H1 (cell line): ENCODE measurements at regions not wholly inside any gene's neighbourhood (a gene's known extent, or its start where the extent isn't known, plus 50 kb on each side); places are given as distances from the start of the nearest gene placed in this dataset.

Experiments used
- SIRT6 ChIP-seq: IDR thresholded peaks from one replicate; pipeline ENCODE4 v1.7.1; 2012; ENCODE audit warnings: low read length, inconsistent platforms
- ZNF274 ChIP-seq: IDR thresholded peaks from 2 replicates; pipeline ENCODE4 v1.7.0; 2012; ENCODE audit warnings: low read length, borderline replicate concordance; ENCODE audit errors: extremely low read depth

- TF ChIP-seq SIRT6 = no peak
- TF ChIP-seq ZNF274 = no peak
Observed at GRCh38 chr2:239892441-239893235, 132.5 kb downstream of the NDUFA10 start.
